HG02759 (cell line): ENCODE measurements at regions not wholly inside any gene's neighbourhood (a gene's known extent, or its start where the extent isn't known, plus 50 kb on each side); places are given as distances from the start of the nearest gene placed in this dataset.

ENCODE experiments used
- ATAC-seq: cut with Tn5 transposase; IDR thresholded peaks from one replicate; pipeline ENCODE4 v1.9.1; 2021; ENCODE audit warnings: mild to moderate bottlenecking, moderate library complexity; ENCODE audit not compliant: unreplicated experiment

DNA sequence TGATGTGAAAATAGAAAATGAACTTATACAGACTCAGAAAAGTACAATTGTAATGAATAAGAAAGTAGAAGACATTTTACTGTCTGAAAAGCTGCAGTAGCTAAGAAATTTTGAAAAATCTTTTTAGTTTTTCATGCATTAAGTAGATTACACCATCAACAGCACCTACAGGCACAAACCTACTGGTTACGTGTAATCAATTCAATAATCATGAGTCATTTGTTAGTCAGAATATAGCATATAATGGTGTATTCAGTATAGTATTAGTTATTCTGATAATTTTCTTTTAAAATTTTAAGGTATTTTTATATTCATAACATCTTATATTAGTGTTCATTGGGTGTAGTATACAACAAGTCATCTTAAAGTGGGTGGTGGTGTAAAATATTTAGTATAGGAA is 550.5 kb upstream of the GBE1 start:
- ATAC-seq = no peak

DNA sequence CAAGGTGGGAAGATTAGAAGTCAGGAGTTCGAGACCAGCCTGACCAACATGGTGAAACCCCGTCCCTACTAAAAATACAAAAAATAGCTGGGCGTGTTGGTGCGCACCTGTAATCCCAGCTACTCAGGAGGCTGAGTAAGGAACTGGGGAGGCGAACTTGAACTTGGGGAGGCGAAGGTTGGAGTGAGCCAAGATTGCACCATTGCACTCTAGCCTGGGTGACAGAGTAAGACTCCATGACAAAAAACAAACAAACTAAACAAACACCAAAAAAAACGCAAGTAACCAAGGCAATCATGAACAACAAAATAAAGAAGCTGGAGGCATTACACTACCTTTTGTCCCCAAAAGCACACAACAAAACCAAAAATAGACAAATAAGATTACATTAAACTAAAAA is 547.3 kb upstream of the GBE1 start:
- ATAC-seq = no peak

DNA sequence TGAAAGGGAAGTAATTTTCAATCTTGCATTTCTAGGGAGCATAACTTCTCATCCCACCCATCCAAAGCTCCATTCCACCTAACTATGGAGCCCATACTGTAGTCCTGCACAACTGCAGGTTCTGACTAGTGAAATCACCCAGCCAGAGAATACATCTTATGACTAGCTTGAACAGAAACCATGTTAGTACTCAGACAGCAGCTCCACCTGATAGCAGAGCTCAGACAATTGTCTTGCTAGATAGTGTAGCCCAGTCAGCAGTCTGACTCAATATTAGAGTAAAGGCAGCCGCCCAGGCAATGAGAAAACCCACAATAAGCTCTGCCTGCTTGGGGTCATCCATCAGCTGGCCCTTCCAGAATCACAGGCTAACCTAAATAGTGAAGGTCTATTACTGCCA is 544.7 kb upstream of the GBE1 start:
- ATAC-seq = no peak

DNA sequence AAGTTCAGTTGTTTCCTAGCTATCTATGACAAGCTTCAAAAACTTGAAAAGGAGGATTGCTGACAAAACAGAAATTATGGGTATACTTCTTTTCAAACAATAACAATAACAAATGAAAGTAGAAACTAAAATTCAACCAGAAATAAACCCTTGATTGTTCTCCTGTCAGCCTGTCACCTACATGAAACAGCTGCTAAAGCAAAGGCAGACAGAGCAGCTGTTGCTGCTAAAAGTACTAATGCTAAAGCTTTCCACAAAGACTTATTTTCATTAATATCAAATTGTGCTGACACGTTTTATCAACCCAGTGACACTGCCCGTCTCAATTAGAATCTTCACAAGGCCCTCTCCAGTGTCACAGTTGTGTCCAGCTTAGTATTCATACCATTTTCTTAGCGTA is 533.2 kb upstream of the GBE1 start:
- peak; percentile 52 for ATAC-seq

DNA sequence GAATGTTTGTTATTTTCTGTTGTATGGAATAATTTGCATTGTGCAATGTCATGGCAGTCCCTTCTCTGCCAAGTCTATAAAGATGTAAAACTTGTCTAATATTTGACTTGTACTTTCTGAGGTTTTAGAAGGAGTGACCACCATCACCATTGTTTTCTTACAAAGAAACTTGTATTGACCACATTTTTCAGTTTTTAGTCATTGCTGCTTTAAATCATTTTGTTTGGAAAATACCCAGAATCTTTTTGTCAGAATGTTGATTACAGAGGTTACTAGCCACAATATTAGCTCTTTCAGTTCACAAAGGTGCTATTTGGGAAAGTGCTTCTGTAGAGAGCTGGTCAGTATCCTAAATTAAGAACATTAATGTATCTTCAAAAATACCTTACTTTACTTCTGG is 532.4 kb upstream of the GBE1 start:
- ATAC-seq = peak; percentile 89

DNA sequence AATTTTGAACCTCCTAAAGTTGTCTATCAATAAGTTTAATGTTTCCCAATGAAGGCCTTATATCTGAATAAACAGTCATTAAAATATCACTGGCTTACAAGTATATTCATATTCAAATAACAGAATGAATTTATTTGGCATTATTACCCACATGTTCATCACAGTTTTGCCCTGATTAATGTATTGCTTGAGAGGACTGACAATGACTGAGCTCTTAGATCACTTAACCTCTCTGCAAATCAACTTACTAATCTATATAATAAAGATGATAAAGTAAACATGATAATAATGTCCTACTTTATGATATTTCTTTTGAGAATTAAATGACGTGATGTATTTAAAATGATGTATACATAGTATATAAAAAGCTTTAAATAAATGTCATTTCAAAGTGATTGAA is 532.0 kb upstream of the GBE1 start:
- ATAC-seq = no peak

DNA sequence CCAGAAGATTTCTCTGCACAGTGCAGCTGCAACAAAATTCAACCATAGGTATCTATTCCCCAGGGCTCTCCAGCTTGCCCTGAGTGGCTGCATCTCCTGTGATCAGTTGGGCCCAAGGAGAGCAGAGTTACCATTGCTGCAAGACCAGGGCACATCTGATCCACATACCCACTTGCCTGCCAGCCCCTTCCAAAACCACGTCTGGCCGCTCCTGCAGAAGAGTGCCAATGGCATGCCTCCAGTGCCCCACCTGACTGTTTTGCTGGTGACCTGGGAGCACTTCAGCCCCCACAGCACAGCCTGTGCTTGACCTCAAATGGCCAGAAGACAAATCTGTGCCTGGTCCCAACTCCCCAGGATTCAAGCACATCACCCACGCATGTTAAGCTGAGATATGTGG is 526.1 kb upstream of the GBE1 start:
- no peak for ATAC-seq

DNA sequence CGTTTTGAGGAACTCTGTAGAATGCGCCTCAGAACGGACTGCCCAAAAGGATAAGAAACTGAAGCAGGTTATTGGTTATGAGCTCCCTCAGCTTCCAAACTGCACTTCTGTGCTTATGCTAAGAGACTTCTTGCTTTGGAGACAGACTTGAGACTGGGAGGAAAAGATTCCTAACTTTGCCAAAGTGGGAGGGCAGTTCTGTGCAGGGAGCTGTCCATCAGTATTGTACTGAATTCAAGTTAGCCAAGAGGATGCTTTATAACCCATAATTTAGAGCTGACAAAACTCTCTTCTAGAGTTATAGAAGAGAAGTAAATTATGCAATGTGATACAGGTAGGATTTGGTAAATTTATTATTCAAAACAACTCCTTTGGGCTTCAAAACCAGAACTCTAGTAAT is 519.8 kb upstream of the GBE1 start:
- no peak for ATAC-seq

DNA sequence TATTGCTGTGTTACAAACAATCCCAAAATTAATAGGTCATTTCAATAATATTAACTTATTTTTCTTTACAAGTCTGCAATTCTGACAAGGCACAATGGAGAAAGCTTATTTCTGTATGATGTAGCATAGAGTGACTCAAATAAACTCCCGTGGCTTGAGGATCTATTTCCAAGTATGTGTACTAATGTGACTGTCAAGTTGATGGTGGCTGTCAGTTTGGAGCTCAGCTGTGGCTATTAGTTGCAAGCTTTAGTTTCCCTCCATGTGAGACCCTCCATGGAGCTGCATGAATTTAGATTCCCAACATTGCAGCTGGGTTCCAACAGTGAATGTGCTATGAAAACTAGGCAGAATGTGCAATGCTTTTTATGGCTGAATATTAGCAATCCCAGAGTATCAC is 515.5 kb upstream of the GBE1 start:
- ATAC-seq = no peak

DNA sequence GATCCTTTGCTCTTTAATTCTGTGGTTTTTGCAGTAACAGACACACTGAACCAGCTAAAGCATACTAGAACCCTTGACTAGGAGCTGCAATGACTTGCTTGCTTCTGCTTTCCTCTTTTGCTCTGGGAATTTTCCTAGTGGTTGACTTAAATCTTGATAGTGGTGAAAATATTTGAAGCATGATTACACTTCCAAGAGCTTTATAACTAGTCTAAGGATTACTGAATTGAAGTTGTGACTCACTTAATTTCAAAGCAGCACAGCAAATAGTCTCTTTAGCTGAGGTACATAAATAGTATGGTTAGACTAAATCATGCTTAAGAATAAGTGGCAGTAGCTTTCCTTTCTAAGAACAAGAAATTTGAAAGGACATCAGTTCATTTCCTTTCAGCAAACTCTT is 513.5 kb upstream of the GBE1 start:
- no peak for ATAC-seq

DNA sequence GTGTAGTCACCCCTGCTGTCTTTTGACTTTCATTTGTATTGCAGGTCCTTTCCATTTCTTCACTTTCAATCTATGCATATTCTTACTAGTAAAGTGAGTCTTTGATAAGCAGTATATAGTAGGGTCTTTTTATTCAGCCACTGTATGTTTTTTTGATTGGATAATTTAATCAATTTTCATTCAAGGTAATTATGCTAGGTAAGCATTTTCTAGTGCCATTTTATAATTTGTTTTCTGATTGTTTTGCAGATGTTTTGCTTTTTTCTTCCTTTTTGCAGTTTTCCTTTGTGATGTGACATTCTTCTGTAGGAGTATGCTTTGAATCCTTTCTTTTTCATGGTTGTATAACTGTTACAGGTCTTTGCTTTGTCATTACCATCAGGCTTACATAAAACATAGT is 504.3 kb upstream of the GBE1 start:
- ATAC-seq = no peak

DNA sequence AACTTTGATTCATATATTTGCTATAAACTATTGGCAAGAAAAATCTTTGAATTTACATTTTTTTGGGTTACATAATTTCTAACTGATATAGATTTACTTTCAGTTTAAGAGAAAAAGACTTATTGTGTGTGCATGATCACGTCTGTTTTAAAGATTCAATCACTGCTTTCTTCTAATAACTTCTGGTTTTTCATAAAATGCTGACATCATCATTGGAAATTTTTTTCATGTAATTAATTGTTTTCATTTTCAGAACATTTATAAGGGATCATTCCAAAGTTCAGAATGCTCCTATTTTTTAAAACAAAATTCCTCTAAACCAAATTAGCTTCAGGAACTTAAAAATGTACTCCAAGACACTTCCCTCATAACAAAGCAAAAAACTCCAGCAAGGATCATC is 500.7 kb upstream of the GBE1 start:
- no peak for ATAC-seq

DNA sequence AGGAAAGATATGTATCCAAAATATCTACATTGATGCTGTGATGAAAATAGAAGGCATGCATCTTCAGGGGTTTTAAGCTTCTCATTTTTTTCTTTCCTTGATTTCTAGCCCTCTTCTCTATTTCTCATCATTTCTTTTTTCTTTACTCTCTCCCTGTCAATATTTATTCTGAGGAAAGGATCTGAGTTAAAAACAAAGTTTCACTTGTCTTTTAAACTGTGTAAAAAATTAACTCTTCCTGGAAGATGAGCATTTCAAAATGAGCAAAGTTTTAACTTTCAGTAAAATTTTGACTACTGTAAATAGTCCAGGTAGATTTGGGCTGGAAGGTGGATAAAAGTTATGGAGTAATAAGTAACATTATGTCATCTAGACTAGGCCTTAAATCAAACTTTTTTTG is 500.2 kb upstream of the GBE1 start:
- no peak for ATAC-seq

DNA sequence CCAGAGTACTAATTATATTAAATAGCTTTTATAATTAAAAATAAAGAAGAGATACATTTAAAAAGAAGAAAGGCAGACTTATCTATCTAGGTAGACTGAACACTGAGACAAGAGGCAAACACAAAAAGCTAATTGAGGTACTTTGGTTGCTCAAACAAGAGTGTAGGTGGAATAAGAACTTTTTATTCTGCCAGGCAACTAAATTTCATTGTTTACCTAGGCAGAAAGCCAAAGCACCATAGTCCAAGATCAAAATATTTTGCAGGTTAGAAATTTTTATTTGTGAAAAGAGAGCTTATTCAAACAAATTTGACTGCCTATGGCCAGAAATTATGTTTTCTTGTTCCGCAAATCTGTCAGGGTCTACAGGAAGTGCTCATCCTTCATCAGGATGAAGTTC is 499.6 kb upstream of the GBE1 start:
- no peak for ATAC-seq

DNA sequence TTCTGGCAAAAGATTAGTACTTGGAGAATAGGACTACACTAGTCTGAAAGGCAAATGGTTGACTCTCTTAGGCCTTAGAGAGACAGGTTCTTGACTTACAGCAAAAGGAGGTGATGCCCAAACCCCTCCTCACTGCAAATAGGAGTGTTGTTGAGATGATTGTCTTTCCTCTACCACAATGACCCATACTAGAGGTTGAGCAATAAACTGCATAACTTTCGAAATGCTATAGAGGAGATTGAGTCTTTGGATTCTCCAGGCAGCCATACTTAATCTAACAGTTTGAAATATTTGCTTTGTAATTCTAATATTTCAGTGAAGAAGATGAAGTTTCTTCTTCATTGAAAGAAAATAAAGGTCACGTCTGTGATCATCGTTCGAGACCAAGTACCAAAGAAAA is 498.5 kb upstream of the GBE1 start:
- no peak for ATAC-seq

DNA sequence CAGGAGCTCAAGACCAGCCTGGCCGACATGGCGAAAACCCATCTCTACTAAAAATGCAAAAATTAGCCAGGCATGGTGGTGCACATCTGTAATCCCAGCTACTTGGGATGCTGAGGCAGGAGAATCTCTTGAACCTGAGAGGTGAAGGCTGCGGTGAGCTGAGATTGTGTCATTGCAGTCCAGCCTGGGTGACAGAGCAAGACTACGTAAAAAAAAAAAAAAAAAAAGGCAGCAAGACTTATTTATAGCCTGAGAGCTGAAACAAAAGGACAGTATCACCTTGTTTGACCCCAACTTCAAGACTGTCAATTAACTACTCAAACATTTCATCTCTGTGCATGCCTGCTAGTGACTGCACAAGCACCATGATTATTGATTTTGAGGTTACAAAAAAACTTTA is 478.9 kb upstream of the GBE1 start:
- no peak for ATAC-seq

DNA sequence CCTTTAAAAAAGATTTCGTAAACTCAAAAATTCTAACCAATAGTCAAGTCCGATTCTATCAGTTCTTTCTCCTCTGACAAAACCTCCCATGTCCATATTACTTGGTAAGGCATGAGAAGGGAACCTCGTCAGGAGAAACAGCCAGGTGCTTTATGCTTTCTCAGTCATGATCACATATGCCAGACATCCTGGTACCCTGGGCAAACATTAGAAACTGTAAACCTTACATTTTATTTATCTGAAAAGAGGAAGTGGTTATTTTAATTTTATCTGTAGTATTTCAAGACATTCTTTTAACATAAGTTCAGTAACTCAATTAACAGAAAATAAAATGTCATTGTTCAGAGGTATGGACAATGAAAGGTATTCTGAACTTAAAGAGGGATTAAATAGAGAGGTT is 474.8 kb upstream of the GBE1 start:
- ATAC-seq = no peak

DNA sequence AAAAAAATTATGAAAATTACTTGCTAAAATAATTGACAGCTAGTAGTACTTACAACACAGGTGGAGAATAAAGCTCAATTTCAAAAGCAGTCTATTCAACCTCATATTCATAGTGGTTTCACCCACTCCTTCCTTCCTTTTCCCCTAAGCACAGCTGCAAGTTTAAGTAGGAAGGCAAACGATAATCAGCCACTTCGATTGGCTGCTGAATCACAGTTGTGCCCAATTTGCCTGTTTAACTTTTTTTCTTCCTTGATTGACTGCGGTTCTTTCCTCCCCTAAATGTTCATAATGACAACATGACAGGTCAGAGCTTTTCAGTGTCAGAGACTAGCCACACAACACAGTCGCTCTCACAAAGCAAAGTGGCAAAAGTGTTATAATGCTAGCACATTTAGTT is 468.0 kb upstream of the GBE1 start:
- ATAC-seq = peak; percentile 93

DNA sequence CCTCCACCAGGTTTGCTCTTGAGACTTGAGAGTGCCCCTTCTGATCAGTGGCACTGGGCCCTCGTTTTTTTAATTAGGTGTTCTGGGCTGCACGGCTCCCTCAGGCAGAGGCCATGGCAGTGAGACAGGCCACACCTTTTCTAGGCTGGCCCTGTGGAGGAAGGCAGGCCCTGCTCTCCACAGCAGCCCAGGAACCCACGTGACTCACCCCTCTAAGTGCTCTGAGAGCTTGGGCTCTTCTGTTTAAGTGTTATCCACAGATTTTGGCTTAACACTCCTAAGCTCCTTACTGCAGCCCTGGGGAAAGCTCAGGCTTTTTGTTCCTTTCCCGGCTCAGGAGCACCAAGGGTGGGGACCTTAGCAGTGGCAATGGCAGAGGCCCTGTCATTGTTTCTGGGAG is 463.2 kb upstream of the GBE1 start:
- no peak for ATAC-seq

DNA sequence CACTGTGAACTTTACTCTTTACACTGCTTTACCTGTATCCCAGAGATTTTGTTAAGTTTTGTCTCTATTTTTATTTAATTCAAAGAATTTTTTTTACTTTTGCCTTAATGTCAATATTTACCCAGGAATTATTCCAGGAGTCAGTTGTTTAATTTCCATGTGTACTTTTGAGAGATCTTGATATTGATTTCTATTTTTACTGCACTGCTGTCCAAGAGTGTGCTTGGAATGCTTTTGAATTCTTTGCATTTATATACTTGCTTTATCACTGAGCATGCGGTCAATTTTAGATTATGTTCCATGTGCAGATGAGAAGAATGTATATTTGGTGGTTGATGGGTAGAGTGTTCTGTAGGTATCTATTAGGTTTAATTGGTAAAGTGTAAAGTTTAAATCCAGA is 461.0 kb upstream of the GBE1 start:
- ATAC-seq = no peak

DNA sequence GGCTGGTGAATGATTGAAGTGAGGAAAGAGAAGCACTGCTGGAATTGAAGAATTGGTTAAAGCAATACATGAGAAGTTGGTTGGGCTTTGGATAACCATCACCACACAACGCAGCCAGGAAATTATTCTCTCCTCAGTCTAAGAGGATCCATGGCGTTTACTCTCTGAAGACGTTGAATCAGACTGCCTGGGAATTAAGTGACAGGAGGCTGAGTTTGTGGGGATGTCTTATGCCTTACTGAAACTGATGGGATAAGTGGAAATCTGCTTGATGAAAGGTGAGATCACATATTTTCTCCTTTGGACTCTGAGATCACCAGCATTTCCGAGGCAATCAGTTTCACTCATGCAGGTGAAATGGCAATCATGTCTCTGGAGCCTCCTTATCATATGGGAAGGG is 456.1 kb upstream of the GBE1 start:
- ATAC-seq = no peak

DNA sequence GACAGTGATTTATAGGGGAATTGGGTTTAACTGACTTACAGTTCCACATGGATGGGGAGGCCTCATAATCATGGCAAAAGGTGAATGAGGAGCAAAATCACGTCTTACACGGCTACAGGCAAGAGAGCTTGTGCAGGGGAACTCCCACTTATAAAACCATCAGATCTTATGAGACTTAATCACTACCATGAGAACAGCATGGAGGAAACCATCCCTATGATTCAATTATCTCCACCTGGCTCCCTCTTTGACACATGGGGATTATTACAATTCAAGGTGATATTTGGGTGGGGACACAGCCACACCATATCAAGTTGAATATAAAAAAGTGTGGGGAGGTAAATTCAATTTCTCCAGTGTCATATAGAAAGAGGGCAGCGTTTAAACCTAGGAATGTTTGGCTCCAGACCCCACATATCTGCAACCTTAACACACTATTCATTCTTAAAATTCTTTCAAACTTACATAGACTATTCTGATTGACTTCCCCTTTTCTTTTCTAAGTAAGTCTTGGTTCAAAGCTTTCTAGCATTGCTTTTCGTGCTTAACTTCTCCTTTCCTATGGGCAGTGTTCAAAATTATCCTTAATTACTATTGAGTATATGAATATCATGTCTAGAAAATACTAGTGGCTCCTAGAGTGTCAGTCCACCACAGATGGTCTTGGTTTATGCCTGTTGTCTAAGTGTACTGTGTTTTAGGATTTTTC is 446.7 kb upstream of the GBE1 start:
- ATAC-seq = no peak

DNA sequence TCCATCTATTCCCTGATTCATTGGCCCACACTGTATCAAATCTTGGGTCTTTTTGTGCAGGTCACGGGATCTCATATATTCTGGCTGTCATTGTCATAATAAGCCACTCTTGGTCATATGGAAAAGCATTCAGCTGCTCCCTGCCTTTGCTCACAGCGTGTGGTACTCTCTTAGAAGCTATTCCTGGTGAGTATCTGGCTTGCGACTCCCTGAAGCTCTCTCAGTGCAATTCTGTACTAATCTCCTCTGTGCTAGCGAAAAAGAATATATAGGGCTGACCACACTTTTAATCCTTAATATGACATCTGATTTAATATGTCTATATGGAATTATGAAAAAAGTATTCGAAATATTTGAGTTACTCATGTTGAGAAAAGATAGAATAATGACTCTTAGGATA is 440.8 kb upstream of the GBE1 start:
- no peak for ATAC-seq

DNA sequence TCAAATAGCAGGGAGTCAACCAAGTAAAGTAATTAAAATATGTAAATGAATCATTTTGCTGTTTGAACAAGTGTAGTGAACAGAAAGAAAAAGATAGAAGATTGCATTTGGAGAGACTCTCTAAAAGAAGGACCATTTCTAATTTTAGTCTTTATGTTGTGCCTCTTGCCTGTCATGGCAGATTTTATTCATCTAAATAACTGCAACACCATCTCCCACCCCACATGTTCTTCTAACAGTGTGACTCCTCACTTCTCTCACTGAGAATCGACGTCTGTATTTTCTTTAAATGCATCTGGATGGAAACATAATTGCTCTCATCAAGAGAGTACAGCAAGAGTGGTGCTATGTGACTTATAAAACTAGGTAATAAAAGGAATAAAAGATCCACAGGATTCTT is 439.9 kb upstream of the GBE1 start:
- no peak for ATAC-seq
